Vagina (tissue), 2 donors: ENCODE measurements at regions not wholly inside any gene's neighbourhood (a gene's known extent, or its start where the extent isn't known, plus 50 kb on each side); places are given as distances from the start of the nearest gene placed in this dataset.

Experiments
- CTCF ChIP-seq, 3 experiments: fragments of 450-650 bp in 2 of 3; fragments of 200-600 bp in 1 of 3; sonication (generic) in 1 of 3; IDR thresholded peaks; one replicate each; pipeline ENCODE4 v1.5.1; 2017 to 2019; ENCODE audit warnings: antibody characterized with exemption in 3 of 3, mild to moderate bottlenecking in 2 of 3, moderate library complexity in 2 of 3
- POLR2A ChIP-seq, 2 donors: fragments of 450-650 bp; IDR thresholded peaks; one replicate each; pipeline ENCODE4 v1.6.1; 2017; ENCODE audit warnings: antibody characterized with exemption in 2 of 2, mild to moderate bottlenecking in 2 of 2, moderate library complexity in 2 of 2

- TF ChIP-seq POLR2A (IDR thresholded peaks at IDR 0.05): no peak
- TF ChIP-seq CTCF (IDR thresholded peaks at IDR 0.05): no peak
Observed at GRCh38 chr15:77709135-77709886, 76.6 kb upstream of the LINGO1 start.
